Fibroblast of peridontal ligament (primary cell): ENCODE measurements at regions not wholly inside any gene's neighbourhood (a gene's known extent, or its start where the extent isn't known, plus 50 kb on each side); places are given as distances from the start of the nearest gene placed in this dataset.
"Not testable (repeated sequence)": the region's sequence is repeated elsewhere in the genome, so short reads cannot be mapped to it uniquely, and the experiment has no call there.

Source experiments
- DNase-seq: peaks from one replicate; pipeline ENCODE4 v3.0.0-alpha.2; 2010; ENCODE audit errors: extremely low read depth

- no peak for DNase-seq
Observed at GRCh38 chr4:84019626-84020025, 479.5 kb downstream of the NKX6-1 start.

GRCh38 chr4:84003046-84003445 is 467.1 kb downstream of the GPAT3 start:
- DNase-seq, result no peak

GRCh38 chr4:84001876-84002569 is 466.1 kb downstream of the GPAT3 start:
- no peak for DNase-seq

GRCh38 chr4:83996254-83996653 is 460.3 kb downstream of the GPAT3 start:
- DNase-seq, result no peak

- DNase-seq, result no peak
Observed at GRCh38 chr4:83993774-83994173, 457.9 kb downstream of the GPAT3 start.

- no peak for DNase-seq
Observed at GRCh38 chr4:83989835-83990234, 453.9 kb downstream of the GPAT3 start.

GRCh38 chr4:83981156-83981555 is 445.2 kb downstream of the GPAT3 start:
- no peak for DNase-seq

- no peak for DNase-seq
Observed at GRCh38 chr4:83979773-83980172, 443.9 kb downstream of the GPAT3 start.

GRCh38 chr4:83974111-83974780 is 438.3 kb downstream of the GPAT3 start:
- DNase-seq, result no peak

- DNase-seq, result peak; percentile 47
Observed at GRCh38 chr4:83964996-83965541, 429.2 kb downstream of the GPAT3 start.

- DNase-seq, result no peak
Observed at GRCh38 chr4:83962492-83962891, 426.6 kb downstream of the GPAT3 start.

- peak; percentile 59 for DNase-seq
Observed at GRCh38 chr4:83961575-83961974, 425.7 kb downstream of the GPAT3 start.

- no peak for DNase-seq
Observed at GRCh38 chr4:83959160-83959559, 423.3 kb downstream of the GPAT3 start.

GRCh38 chr4:83947830-83948193 is 411.9 kb downstream of the GPAT3 start:
- no peak for DNase-seq

- DNase-seq, result no peak
Observed at GRCh38 chr4:83947125-83947829, 411.4 kb downstream of the GPAT3 start.

GRCh38 chr4:83943691-83944090 is 407.8 kb downstream of the GPAT3 start:
- not testable (repeated sequence) for DNase-seq

- no peak for DNase-seq
Observed at GRCh38 chr4:83932750-83933391, 397.0 kb downstream of the GPAT3 start.

- no peak for DNase-seq
Observed at GRCh38 chr4:83931659-83932438, 395.9 kb downstream of the GPAT3 start.

GRCh38 chr4:83929550-83929949 is 393.6 kb downstream of the GPAT3 start:
- no peak for DNase-seq

- DNase-seq, result no peak
Observed at GRCh38 chr4:83926950-83927349, 391.0 kb downstream of the GPAT3 start.

- no peak for DNase-seq
Observed at GRCh38 chr4:83923341-83923740, 387.4 kb downstream of the GPAT3 start.
